ENCODE measurements at regions not wholly inside any gene's neighbourhood (a gene's known extent, or its start where the extent isn't known, plus 50 kb on each side); places are given as distances from the start of the nearest gene placed in this dataset.

- no peaks in the 10 kb centered on the region for H3K36me3 ChIP-seq
- H3K27me3 ChIP-seq, result no peaks in the 10 kb centered on the region
- H3K4me1 ChIP-seq, result no peaks in the 10 kb centered on the region
- intact Hi-C loops (cut with DNase I), result loop anchor here in 1 of 10 donors (10.0 kb wide), 1 partner anchor 222 kb away; no protein-coding TSS in a partner anchor
- H3K27ac ChIP-seq, result no peak overlapping the region
- H3K4me3 ChIP-seq, result no peak overlapping the region
- no peak for ATAC-seq
- DNase-seq, result no peak
- H3K9me3 ChIP-seq, result no peaks in the 10 kb centered on the region
- TF ChIP-seq POLR2A (IDR thresholded peaks at IDR 0.05), result no peak
- TF ChIP-seq CTCF (IDR thresholded peaks at IDR 0.05), result no peak
- WGBS, 4 donors, result 42 to 54% (median 46%) methylated on average over 4 of the region's 4 CpGs
These were observed 208.1 kb downstream of the VGLL3 start for GRCh38 chr3:86782866-86783265.

GRCh38 chr3:86782286-86782685, 208.7 kb downstream of the VGLL3 start:
- DNase-seq, result no peak
- intact Hi-C loops (cut with DNase I), result loop anchor here in 1 of 10 donors (10.0 kb wide), 1 partner anchor 223 kb away; no protein-coding TSS in a partner anchor
- Histone ChIP-seq H3K9me3 (no peaks in the 10 kb centered on the region), H3K4me3 (no peak overlapping the region), H3K4me1 (no peaks in the 10 kb centered on the region), H3K27ac (no peak overlapping the region), H3K27me3 (no peaks in the 10 kb centered on the region), H3K36me3 (no peaks in the 10 kb centered on the region)
- 18 to 36% (median 29%) methylated on average over 2 of the region's 2 CpGs for WGBS, 4 donors
- ATAC-seq, result no peak
- TF ChIP-seq CTCF (IDR thresholded peaks at IDR 0.05) (no peak), POLR2A (IDR thresholded peaks at IDR 0.05) (no peak)

GRCh38 chr3:86774082-86774691, 216.8 kb downstream of the VGLL3 start:
- no peaks in the 10 kb centered on the region for H3K9me3 ChIP-seq
- ATAC-seq (no peak), DNase-seq (no peak)
- intact Hi-C loops (cut with DNase I), result loop anchor here (2.0 to 10.0 kb wide), 7 partner anchors 308 to 397 kb away; no protein-coding TSS in a partner anchor
- H3K36me3 ChIP-seq, result no peaks in the 10 kb centered on the region
- H3K27me3 ChIP-seq, result no peaks in the 10 kb centered on the region
- no peak overlapping the region for H3K27ac ChIP-seq
- WGBS, 4 donors, result 29 to 34% (median 31%) methylated on average over 3 of the region's 3 CpGs
- H3K4me1 ChIP-seq, result no peaks in the 10 kb centered on the region
- TF ChIP-seq POLR2A (IDR thresholded peaks at IDR 0.05) (no peak), CTCF (IDR thresholded peaks at IDR 0.05) (peak; percentile 19 to 65 (median 47))
- no peak overlapping the region for H3K4me3 ChIP-seq

- no peaks in the 10 kb centered on the region for H3K27me3 ChIP-seq
- intact Hi-C loops (cut with DNase I), result loop anchor here in 9 of 10 donors (2.0 to 10.0 kb wide), 5 partner anchors 310 to 395 kb away; no protein-coding TSS in a partner anchor
- DNase-seq (no peak), ATAC-seq (no peak)
- no peak overlapping the region for H3K27ac ChIP-seq
- H3K36me3 ChIP-seq, result no peaks in the 10 kb centered on the region
- WGBS, 4 donors, result 64 to 77% (median 74%) methylated on average over 5 of the region's 5 CpGs
- TF ChIP-seq POLR2A (IDR thresholded peaks at IDR 0.05) (no peak), CTCF (IDR thresholded peaks at IDR 0.05) (no peak)
- H3K4me1 ChIP-seq, result no peaks in the 10 kb centered on the region
- H3K9me3 ChIP-seq, result no peaks in the 10 kb centered on the region
- no peak overlapping the region for H3K4me3 ChIP-seq
These were observed 218.2 kb downstream of the VGLL3 start for GRCh38 chr3:86772699-86773098.

Measured in heart left ventricle (tissue), 16 donors.